ENCODE measurements at regions not wholly inside any gene's neighbourhood (a gene's known extent, or its start where the extent isn't known, plus 50 kb on each side); places are given as distances from the start of the nearest gene placed in this dataset.

DNA sequence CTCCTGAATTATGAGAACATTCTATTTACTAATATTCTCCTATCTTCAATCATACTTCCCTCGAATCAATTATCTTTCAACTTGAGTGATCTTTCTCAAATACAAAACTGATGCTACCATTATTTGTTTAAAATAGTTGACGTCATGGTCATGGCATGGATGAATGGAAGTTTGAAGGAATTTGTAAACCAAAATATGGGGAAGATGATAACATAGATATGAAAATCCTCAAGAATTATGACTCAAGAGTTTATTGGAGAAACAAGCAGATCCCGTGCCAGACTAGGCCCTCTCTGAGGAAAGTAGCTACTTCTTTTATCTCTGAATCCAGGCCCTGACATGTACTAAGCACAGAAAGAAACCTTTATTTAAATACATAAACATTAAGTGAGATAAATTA is 270.4 kb upstream of the MC4R start:
- TF ChIP-seq POLR2A (IDR thresholded peaks at IDR 0.05) (no peak), CTCF (IDR thresholded peaks at IDR 0.05) (no peak)
